Mucosa of descending colon (tissue), 3 donors: ENCODE measurements at regions not wholly inside any gene's neighbourhood (a gene's known extent, or its start where the extent isn't known, plus 50 kb on each side); places are given as distances from the start of the nearest gene placed in this dataset.

ENCODE experiments used
- ATAC-seq: fragments of 200-7000 bp; cut with Tn5 transposase; one replicate; pipeline ENCODE4 v1.9.1; 2020; ENCODE audit warnings: mild to moderate bottlenecking, moderate library complexity
- DNase-seq, 3 donors: peaks; one replicate each; pipeline ENCODE4 v3.0.0-alpha.2; 2020
- H3K36me3 ChIP-seq: fragments of 200-600 bp; one replicate; pipeline ENCODE4 v1.8.0; 2021; ENCODE audit warnings: low read depth, mild to moderate bottlenecking
- H3K4me1 ChIP-seq: fragments of 200-600 bp; one replicate; pipeline ENCODE4 v1.8.0; 2021; ENCODE audit warnings: low read depth, mild to moderate bottlenecking
- H3K4me3 ChIP-seq: fragments of 200-600 bp; one replicate; pipeline ENCODE4 v1.8.0; 2021; ENCODE audit warnings: mild to moderate bottlenecking
- H3K9me3 ChIP-seq: fragments of 200-600 bp; one replicate; pipeline ENCODE4 v1.8.0; 2021; ENCODE audit warnings: mild to moderate bottlenecking
- CTCF ChIP-seq: fragments of 200-600 bp; IDR thresholded peaks from one replicate; pipeline ENCODE4 v1.8.0; 2022; ENCODE audit warnings: antibody characterized with exemption, mild to moderate bottlenecking
- intact Hi-C, 2 donors: fragments of 100-400 bp; cut with DNase I in 1 of 2; cut with micrococcal nuclease in 1 of 2; formaldehyde crosslinking; loops; one replicate each; pipeline versions ENCODE4 v1.11.0 to v1.11.1; 2022; cut with DNase I, micrococcal nuclease
- donor health status: DM: no; HTN: no; CAD: no; lungs with moderate emphysema.
- donor health status: DM: no; HTN: no; CAD: no.
- donor health status: DM: no; HTN: yes; CAD: no.

- intact Hi-C loops, result no loop called here
- H3K9me3 ChIP-seq, result no peaks in the 10 kb centered on the region
- no peak for TF ChIP-seq CTCF
- no peak for DNase-seq
- no peak overlapping the region for H3K4me3 ChIP-seq
- H3K4me1 ChIP-seq, result no peaks in the 10 kb centered on the region
- no peak for ATAC-seq
- H3K36me3 ChIP-seq, result no peaks in the 10 kb centered on the region
Observed at GRCh38 chr10:7026818-7027217, 384.0 kb downstream of the SFMBT2 start.

GRCh38 chr10:7025296-7025695, 385.5 kb downstream of the SFMBT2 start:
- ATAC-seq (no peak), DNase-seq (no peak)
- H3K9me3 ChIP-seq, result no peaks in the 10 kb centered on the region
- H3K4me3 ChIP-seq, result no peak overlapping the region
- intact Hi-C loops, result no loop called here
- TF ChIP-seq CTCF, result no peak
- H3K4me1 ChIP-seq, result no peaks in the 10 kb centered on the region
- no peaks in the 10 kb centered on the region for H3K36me3 ChIP-seq

- Histone ChIP-seq H3K4me3 (no peak overlapping the region), H3K4me1 (no peaks in the 10 kb centered on the region), H3K9me3 (no peaks in the 10 kb centered on the region), H3K36me3 (no peaks in the 10 kb centered on the region)
- intact Hi-C loops, result no loop called here
- no peak for DNase-seq
- TF ChIP-seq CTCF, result no peak
- ATAC-seq, result no peak
Observed at GRCh38 chr10:7015457-7015856, 395.4 kb downstream of the SFMBT2 start.

GRCh38 chr10:7014721-7015120, 396.1 kb downstream of the SFMBT2 start:
- DNase-seq (no peak), ATAC-seq (no peak)
- intact Hi-C loops, result no loop called here
- H3K4me1 ChIP-seq, result no peaks in the 10 kb centered on the region
- H3K9me3 ChIP-seq, result no peaks in the 10 kb centered on the region
- H3K36me3 ChIP-seq, result no peaks in the 10 kb centered on the region
- TF ChIP-seq CTCF, result no peak
- H3K4me3 ChIP-seq, result no peak overlapping the region

- no peak for TF ChIP-seq CTCF
- ATAC-seq (no peak), DNase-seq (no peak)
- Histone ChIP-seq H3K4me3 (no peak overlapping the region), H3K9me3 (no peaks in the 10 kb centered on the region), H3K4me1 (no peaks in the 10 kb centered on the region), H3K36me3 (no peaks in the 10 kb centered on the region)
- intact Hi-C loops, result no loop called here
Observed at GRCh38 chr10:7011994-7012393, 398.8 kb downstream of the SFMBT2 start.

GRCh38 chr10:7008645-7009044, 402.2 kb downstream of the SFMBT2 start:
- peaks cover 4% of the 10 kb centered on the region for H3K4me1 ChIP-seq
- intact Hi-C loops, result no loop called here
- DNase-seq (no peak), ATAC-seq (no peak)
- H3K36me3 ChIP-seq, result no peaks in the 10 kb centered on the region
- TF ChIP-seq CTCF, result no peak
- H3K4me3 ChIP-seq, result no peak overlapping the region
- no peaks in the 10 kb centered on the region for H3K9me3 ChIP-seq
